ENCODE measurements at regions not wholly inside any gene's neighbourhood (a gene's known extent, or its start where the extent isn't known, plus 50 kb on each side); places are given as distances from the start of the nearest gene placed in this dataset.

DNA sequence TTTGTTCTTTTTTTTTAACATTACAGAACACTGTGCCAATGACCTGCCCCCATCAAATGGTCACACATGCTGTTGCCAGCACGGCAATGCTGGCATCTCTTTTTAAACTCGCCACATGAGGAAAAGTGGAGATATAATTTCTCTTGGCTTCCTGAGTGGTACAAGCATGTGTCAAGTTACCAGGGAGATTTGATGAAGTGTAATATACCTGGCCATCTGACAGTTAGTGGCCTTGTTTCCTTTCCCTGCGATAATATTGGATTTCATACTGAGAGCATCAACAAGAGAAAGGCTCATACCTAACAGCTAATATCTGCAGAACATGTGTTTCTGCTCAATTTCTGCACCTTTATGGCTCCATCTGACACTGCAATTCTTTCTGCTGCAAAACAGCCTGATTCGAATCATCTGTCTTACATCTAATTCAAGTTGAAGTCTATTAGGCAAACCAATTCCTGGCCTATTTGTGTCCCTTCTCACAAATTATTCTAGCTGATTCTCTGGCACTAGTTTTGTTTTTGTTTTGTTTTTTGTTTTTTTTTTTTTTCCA lies 519.5 kb downstream of the PREX1 start:
- no peak for TF ChIP-seq TAF1 (IDR thresholded peaks at IDR 0.05; ENCODE audit: low read depth)

- no peak for TF ChIP-seq TAF1 (IDR thresholded peaks at IDR 0.05; ENCODE audit: low read depth)
- no peak for TF ChIP-seq REST (IDR thresholded peaks at IDR 0.05; ENCODE audit: low read depth)
- TF ChIP-seq EGR1 (IDR thresholded peaks at IDR 0.05), result no peak
These were observed 520.5 kb downstream of the PREX1 start for GRCh38 chr20:48307277-48307676.

DNA sequence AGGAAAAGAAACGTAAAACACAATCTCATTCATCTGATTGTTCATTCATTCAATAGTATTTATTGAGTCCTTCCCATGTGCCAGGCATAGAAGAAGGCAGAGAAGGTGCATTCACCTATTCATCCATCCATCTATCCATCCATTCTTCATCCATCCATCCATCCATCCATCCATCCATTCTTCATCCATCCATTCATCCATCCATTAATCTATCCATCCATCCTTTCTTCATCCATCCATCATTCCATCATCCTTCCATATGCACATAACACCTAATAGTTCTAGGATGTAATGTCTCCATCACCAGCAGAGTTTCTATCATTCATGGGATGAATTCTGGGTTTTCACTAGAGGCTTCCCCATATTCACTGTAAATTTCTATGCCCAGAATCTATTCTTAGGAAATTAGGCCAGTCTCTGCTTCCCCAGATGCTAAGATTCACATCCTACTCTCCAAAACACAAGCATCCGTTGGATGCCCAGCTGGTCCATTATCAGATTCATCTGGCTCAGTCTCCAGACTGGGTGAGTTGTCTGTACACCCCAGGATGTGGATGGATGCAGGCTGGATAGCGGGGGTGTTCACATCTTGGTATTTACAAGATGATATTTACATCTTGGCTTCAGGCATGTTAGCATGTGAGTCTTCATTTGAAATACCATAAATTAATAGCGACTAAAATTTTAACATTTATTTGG lies 517.7 kb upstream of the SULF2 start:
- TF ChIP-seq RAD21 (IDR thresholded peaks at IDR 0.05; ENCODE audit: low read depth), result no peak
- TF ChIP-seq CEBPB (IDR thresholded peaks at IDR 0.05), result no peak
- TF ChIP-seq FOXM1 (IDR thresholded peaks at IDR 0.05; ENCODE audit: borderline replicate concordance, low read depth), result no peak
- TF ChIP-seq ZBTB7A (IDR thresholded peaks at IDR 0.05; ENCODE audit: low read depth), result no peak
- TF ChIP-seq TAF1 (IDR thresholded peaks at IDR 0.05; ENCODE audit: low read depth), result no peak
- no peak for TF ChIP-seq TCF12 (IDR thresholded peaks at IDR 0.05; ENCODE audit: low read depth)
- no peak for TF ChIP-seq EGR1 (IDR thresholded peaks at IDR 0.05)
- no peak for TF ChIP-seq REST (IDR thresholded peaks at IDR 0.05; ENCODE audit: low read depth)

DNA sequence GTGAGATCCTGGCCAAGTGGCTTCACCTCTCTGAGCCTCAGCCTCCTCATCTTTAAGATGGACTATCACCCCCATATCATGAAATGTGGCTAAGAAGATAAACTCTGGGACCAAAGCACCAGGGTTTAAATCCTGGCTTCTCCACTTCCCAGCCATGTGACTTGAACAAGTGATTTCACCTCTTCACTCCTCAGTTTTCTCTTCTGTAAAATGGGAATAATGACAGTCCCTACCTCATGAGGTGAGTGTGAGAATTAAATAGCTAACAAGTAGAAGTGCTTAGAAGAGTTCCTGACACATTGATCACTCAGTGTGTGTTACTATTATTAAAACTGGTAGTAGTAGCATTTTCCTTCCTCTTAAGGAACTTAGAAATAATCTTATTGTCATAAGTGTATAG lies 516.9 kb upstream of the SULF2 start:
- TF ChIP-seq EP300 (IDR thresholded peaks at IDR 0.05; ENCODE audit: borderline replicate concordance) (no peak), CEBPB (IDR thresholded peaks at IDR 0.05) (no peak), YY1 (IDR thresholded peaks at IDR 0.05; ENCODE audit: low read depth) (no peak), TCF12 (IDR thresholded peaks at IDR 0.05; ENCODE audit: low read depth) (no peak), RAD21 (IDR thresholded peaks at IDR 0.05; ENCODE audit: low read depth) (no peak), USF1 (IDR thresholded peaks at IDR 0.05) (no peak), NFIC (IDR thresholded peaks at IDR 0.05) (no peak), CREB1 (IDR thresholded peaks at IDR 0.05; ENCODE audit: low read depth) (no peak), EGR1 (IDR thresholded peaks at IDR 0.05) (no peak), TEAD4 (IDR thresholded peaks at IDR 0.05) (no peak), REST (IDR thresholded peaks at IDR 0.05; ENCODE audit: low read depth) (no peak), FOXM1 (IDR thresholded peaks at IDR 0.05; ENCODE audit: borderline replicate concordance, low read depth) (no peak), ZBTB7A (IDR thresholded peaks at IDR 0.05; ENCODE audit: low read depth) (no peak), TAF1 (IDR thresholded peaks at IDR 0.05; ENCODE audit: low read depth) (no peak)
- TF ChIP-seq, protein P1, sequence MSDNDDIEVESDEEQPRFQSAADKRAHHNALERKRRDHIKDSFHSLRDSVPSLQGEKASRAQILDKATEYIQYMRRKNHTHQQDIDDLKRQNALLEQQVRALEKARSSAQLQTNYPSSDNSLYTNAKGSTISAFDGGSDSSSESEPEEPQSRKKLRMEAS (IDR thresholded peaks at IDR 0.05), result no peak

GRCh38 chr20:48301189-48301588 lies 515.9 kb upstream of the SULF2 start:
- TF ChIP-seq ZBTB7A (IDR thresholded peaks at IDR 0.05; ENCODE audit: low read depth) (no peak), RAD21 (IDR thresholded peaks at IDR 0.05; ENCODE audit: low read depth) (no peak), EP300 (IDR thresholded peaks at IDR 0.05; ENCODE audit: borderline replicate concordance) (no peak), NFIC (IDR thresholded peaks at IDR 0.05) (no peak), FOXM1 (IDR thresholded peaks at IDR 0.05; ENCODE audit: borderline replicate concordance, low read depth) (no peak), USF1 (IDR thresholded peaks at IDR 0.05) (no peak), CREB1 (IDR thresholded peaks at IDR 0.05; ENCODE audit: low read depth) (no peak), TAF1 (IDR thresholded peaks at IDR 0.05; ENCODE audit: low read depth) (no peak), REST (IDR thresholded peaks at IDR 0.05; ENCODE audit: low read depth) (no peak), YY1 (IDR thresholded peaks at IDR 0.05; ENCODE audit: low read depth) (no peak), TCF12 (IDR thresholded peaks at IDR 0.05; ENCODE audit: low read depth) (no peak), TEAD4 (IDR thresholded peaks at IDR 0.05) (no peak), CEBPB (IDR thresholded peaks at IDR 0.05) (no peak), EGR1 (IDR thresholded peaks at IDR 0.05) (no peak)
- TF ChIP-seq, protein P1 (IDR thresholded peaks at IDR 0.05), result no peak

Measured in Ishikawa (cell line).